ENCODE measurements at regions not wholly inside any gene's neighbourhood (a gene's known extent, or its start where the extent isn't known, plus 50 kb on each side); places are given as distances from the start of the nearest gene placed in this dataset.

DNA sequence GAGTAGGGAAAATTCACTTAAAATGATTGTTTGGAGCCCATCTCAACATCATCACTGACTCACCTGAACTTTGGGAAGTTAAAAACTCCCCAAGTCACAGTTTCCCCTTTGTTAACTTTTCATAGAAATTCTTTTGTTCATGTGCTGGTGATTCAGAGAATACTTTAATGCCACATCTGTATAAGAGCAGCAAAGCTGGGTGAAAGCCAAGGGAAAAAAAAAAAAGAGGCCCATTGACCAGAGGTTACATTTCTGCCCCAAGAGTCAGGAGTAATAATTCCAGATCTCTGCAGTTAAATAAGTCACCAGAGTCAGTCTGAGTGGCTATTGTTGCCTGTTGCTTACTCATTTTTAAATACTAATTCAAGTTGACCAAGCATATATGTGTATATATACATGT, 136.4 kb upstream of the LGR5 start:
- Histone ChIP-seq H3K9me3 (replicated peaks; ENCODE audit: control insufficient read depth, insufficient read depth, low read length) (no peaks in the 10 kb centered on the region), H3K27ac (ENCODE audit: insufficient read depth, low read depth, low read length) (no peak overlapping the region), H3K27me3 (ENCODE audit: control insufficient read depth in 2 of 2, insufficient read depth in 2 of 2, low read length in 2 of 2) (no peaks in the 10 kb centered on the region), H2AFZ (ENCODE audit: low read depth, low read length) (no peak overlapping the region), H4K20me1 (replicated peaks; ENCODE audit: control insufficient read depth, extremely low read depth, insufficient read depth, low read length) (no peaks in the 10 kb centered on the region), H3K36me3 (ENCODE audit: control insufficient read depth in 2 of 2, extremely low read depth in 1 of 2, insufficient read depth in 2 of 2, low read length in 2 of 2) (no peaks in the 10 kb centered on the region), H3K9ac (replicated peaks; ENCODE audit: extremely low read depth, insufficient read depth, low read length) (no peak overlapping the region), H3K4me2 (ENCODE audit: insufficient read depth, low read length) (no peak overlapping the region), H3K79me2 (ENCODE audit: control insufficient read depth, insufficient read depth, low read length) (no peaks in the 10 kb centered on the region), H3K4me1 (ENCODE audit: control insufficient read depth, extremely low read depth, insufficient read depth, low read length) (no peaks in the 10 kb centered on the region), H3K4me3 (replicated peaks in 1 of 3; ENCODE audit: insufficient read depth in 1 of 3, low read depth in 1 of 3, low read length in 3 of 3) (no peak overlapping the region), H3K9me1 (replicated peaks; ENCODE audit: control insufficient read depth, extremely low read depth, insufficient read depth, low read length) (no peaks in the 10 kb centered on the region)
- ChIA-PET POLR2A (no interaction called here), CTCF (no interaction called here)
- TF ChIP-seq CTCF (IDR thresholded peaks at IDR 0.05; ENCODE audit: extremely low read depth in 1 of 2, insufficient read depth in 1 of 2, low read depth in 1 of 2, low read length in 2 of 2) (no peak), MYC (IDR thresholded peaks at IDR 0.05; ENCODE audit: low read depth, low read length) (no peak), FOS (IDR thresholded peaks at IDR 0.05; ENCODE audit: borderline replicate concordance, insufficient read depth, low read length) (no peak), MAX (IDR thresholded peaks at IDR 0.05; ENCODE audit: insufficient read depth, insufficient read length) (no peak), EZH2 (IDR thresholded peaks at IDR 0.05; ENCODE audit: borderline replicate concordance, low read depth, low read length, severe bottlenecking) (no peak), GATA2 (IDR thresholded peaks at IDR 0.05; ENCODE audit: insufficient read depth, insufficient read length, low read depth, low read length) (no peak), POLR2A (IDR thresholded peaks at IDR 0.05; ENCODE audit: low read depth, low read length) (no peak), JUN (IDR thresholded peaks at IDR 0.05; ENCODE audit: borderline replicate concordance, insufficient read depth, insufficient read length, low read depth) (no peak), POLR2AphosphoS5 (IDR thresholded peaks at IDR 0.05; ENCODE audit: insufficient read depth, low read depth, low read length) (no peak)
- DNase-seq (ENCODE audit: low read depth, low spot score) (no peak), FAIRE-seq (no peak)
- BruUV-seq (replicated peaks), result no TSS peak
- intact Hi-C loops (cut with micrococcal nuclease), result no loop called here
- dilution Hi-C loops (cut with MboI; ENCODE audit: extremely low pct_ligation_motif_present, low sequenced_read_pairs), result no loop called here
